ENCODE measurements at regions not wholly inside any gene's neighbourhood (a gene's known extent, or its start where the extent isn't known, plus 50 kb on each side); places are given as distances from the start of the nearest gene placed in this dataset.

DNA sequence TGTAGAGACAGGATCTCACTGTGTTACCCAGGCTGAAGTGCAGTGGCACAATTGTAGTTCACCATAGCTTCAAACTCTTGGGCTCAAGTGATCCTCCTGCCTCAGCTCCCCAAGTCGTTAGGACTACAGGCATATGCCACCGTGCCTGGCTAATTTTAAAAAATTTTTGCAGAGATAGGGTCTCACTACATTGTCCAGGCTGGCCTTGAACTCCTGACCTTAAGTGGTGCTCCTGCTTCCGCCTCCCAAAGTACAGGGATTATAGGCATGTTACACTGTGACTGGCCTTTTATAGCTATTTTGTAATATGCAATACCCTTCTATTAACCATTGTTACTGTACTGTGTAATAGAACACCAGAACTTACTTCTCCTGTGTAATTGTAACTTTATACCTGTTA lies 139.3 kb upstream of the ZNF267 start:
- TF ChIP-seq, protein P1, sequence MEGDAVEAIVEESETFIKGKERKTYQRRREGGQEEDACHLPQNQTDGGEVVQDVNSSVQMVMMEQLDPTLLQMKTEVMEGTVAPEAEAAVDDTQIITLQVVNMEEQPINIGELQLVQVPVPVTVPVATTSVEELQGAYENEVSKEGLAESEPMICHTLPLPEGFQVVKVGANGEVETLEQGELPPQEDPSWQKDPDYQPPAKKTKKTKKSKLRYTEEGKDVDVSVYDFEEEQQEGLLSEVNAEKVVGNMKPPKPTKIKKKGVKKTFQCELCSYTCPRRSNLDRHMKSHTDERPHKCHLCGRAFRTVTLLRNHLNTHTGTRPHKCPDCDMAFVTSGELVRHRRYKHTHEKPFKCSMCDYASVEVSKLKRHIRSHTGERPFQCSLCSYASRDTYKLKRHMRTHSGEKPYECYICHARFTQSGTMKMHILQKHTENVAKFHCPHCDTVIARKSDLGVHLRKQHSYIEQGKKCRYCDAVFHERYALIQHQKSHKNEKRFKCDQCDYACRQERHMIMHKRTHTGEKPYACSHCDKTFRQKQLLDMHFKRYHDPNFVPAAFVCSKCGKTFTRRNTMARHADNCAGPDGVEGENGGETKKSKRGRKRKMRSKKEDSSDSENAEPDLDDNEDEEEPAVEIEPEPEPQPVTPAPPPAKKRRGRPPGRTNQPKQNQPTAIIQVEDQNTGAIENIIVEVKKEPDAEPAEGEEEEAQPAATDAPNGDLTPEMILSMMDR (conservative IDR thresholded peaks at IDR 0.05; ENCODE audit: low read length), result no peak
- TF ChIP-seq EZH2phosphoT487 (IDR thresholded peaks at IDR 0.05; ENCODE audit: borderline replicate concordance, low read depth, low read length), result no peak
